Suprapubic skin (tissue), 4 donors: ENCODE measurements at regions not wholly inside any gene's neighbourhood (a gene's known extent, or its start where the extent isn't known, plus 50 kb on each side); places are given as distances from the start of the nearest gene placed in this dataset.

ENCODE experiments used
- DNase-seq, 2 donors: peaks; one replicate each; pipeline ENCODE4 v3.0.0-alpha.2; 2019; ENCODE audit warnings: low spot score in 2 of 2
- H3K27ac ChIP-seq: fragments of 200-600 bp; sonication (generic); one replicate; pipeline ENCODE4 v1.5.1; 2019
- H3K27me3 ChIP-seq: fragments of 200-600 bp; sonication (generic); one replicate; pipeline ENCODE4 v1.5.1; 2019
- H3K36me3 ChIP-seq: fragments of 200-600 bp; sonication (generic); one replicate; pipeline ENCODE4 v1.5.1; 2019
- H3K4me1 ChIP-seq: fragments of 200-600 bp; sonication (generic); one replicate; pipeline ENCODE4 v1.5.1; 2019
- H3K4me3 ChIP-seq: fragments of 200-600 bp; sonication (generic); one replicate; pipeline ENCODE4 v1.5.1; 2019; ENCODE audit warnings: mild to moderate bottlenecking
- H3K9me3 ChIP-seq: fragments of 200-600 bp; sonication (generic); one replicate; pipeline ENCODE4 v1.5.1; 2019
- EP300 ChIP-seq: sonication (generic); formaldehyde crosslinking; IDR thresholded peaks from one replicate; pipeline ENCODE4 v1.6.1; 2017; ENCODE audit warnings: antibody characterized with exemption
- POLR2A ChIP-seq, 2 donors: fragments of 450-650 bp; IDR thresholded peaks; one replicate each; pipeline ENCODE4 v1.6.1; 2017; ENCODE audit warnings: antibody characterized with exemption in 2 of 2, mild to moderate bottlenecking in 2 of 2, moderate library complexity in 2 of 2
- POLR2AphosphoS5 ChIP-seq, 3 donors: sonication (generic); formaldehyde crosslinking; IDR thresholded peaks; one replicate each; pipeline ENCODE4 v1.6.1; 2017; ENCODE audit warnings: antibody characterized with exemption in 3 of 3
- WGBS: methylation state at CpG from one replicate; pipeline ENCODE4 v1.1.5; 2018; 5-methylcytosine and 5-hydroxymethylcytosine counted together
- TF ChIP-seq, protein P1 (sequence below), 2 donors: fragments of 200-600 bp in 1 of 2; fragments of 450-650 bp in 1 of 2; sonication (generic) in 1 of 2; IDR thresholded peaks; one replicate each; pipeline ENCODE4 v1.5.1; 2016 to 2019; ENCODE audit warnings: antibody characterized with exemption in 2 of 2, mild to moderate bottlenecking in 1 of 2, moderate library complexity in 1 of 2

DNA sequence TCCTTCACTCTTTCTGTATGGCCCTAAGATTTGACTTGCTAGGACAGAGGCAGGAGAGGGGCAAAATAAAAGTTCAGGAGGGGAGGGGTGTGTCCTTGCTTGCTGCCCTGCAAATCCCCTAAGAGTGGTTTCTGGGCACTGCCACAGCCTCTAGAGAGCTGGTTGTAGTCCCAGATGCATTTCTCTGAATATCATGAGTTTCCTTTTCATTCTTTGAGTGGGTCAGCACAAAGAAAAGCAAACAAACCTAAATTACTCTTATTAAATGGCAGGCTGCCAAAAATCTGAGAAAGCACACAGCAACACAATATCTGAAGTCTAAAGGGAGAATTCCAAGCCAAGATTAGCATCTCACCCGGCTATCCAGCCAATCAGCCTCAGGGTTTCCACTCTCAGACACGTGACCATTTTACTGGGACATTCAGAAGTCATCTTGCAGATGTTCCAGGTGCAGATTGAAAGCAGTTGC is 919.3 kb downstream of the TUSC7 start:
- Histone ChIP-seq H3K4me1 (peaks cover 10% of the 10 kb centered on the region), H3K27me3 (no peaks in the 10 kb centered on the region), H3K36me3 (no peaks in the 10 kb centered on the region), H3K4me3 (no peak overlapping the region), H3K27ac (no peak overlapping the region), H3K9me3 (no peaks in the 10 kb centered on the region)
- TF ChIP-seq POLR2AphosphoS5 (IDR thresholded peaks at IDR 0.05), result no peak
- TF ChIP-seq, protein P1, sequence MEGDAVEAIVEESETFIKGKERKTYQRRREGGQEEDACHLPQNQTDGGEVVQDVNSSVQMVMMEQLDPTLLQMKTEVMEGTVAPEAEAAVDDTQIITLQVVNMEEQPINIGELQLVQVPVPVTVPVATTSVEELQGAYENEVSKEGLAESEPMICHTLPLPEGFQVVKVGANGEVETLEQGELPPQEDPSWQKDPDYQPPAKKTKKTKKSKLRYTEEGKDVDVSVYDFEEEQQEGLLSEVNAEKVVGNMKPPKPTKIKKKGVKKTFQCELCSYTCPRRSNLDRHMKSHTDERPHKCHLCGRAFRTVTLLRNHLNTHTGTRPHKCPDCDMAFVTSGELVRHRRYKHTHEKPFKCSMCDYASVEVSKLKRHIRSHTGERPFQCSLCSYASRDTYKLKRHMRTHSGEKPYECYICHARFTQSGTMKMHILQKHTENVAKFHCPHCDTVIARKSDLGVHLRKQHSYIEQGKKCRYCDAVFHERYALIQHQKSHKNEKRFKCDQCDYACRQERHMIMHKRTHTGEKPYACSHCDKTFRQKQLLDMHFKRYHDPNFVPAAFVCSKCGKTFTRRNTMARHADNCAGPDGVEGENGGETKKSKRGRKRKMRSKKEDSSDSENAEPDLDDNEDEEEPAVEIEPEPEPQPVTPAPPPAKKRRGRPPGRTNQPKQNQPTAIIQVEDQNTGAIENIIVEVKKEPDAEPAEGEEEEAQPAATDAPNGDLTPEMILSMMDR (IDR thresholded peaks at IDR 0.05), result no peak
- TF ChIP-seq POLR2A (IDR thresholded peaks at IDR 0.05), result no peak
- TF ChIP-seq EP300, result no peak
- WGBS, result 10% methylated on average over 2 of the region's 2 CpGs
- DNase-seq, result no peak

DNA sequence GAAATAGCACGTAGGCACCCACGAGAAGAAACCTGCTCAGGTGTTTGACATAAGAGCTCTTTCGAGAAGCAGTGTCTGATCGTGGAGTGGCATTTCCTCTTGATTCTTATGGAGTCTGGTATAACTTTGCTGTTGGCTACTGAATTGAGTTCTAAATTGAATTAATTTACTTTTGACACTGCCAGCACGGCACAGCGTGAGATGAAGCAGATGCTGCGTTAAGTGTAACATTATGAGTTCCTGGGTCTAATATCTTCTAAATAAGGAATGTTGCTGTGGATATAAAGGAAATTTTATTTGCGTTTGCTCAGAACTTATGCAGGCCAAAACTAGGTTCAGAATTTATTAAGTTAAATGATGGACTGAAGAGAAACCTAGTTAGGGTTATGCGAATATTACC is 919.9 kb downstream of the TUSC7 start:
- H3K9me3 ChIP-seq, result no peaks in the 10 kb centered on the region
- H3K36me3 ChIP-seq, result no peaks in the 10 kb centered on the region
- DNase-seq, result no peak
- no peak overlapping the region for H3K27ac ChIP-seq
- H3K4me1 ChIP-seq, result peaks cover 10% of the 10 kb centered on the region
- WGBS, result 60% methylated on average over 9 of the region's 9 CpGs
- no peaks in the 10 kb centered on the region for H3K27me3 ChIP-seq
- no peak overlapping the region for H3K4me3 ChIP-seq
- no peak for TF ChIP-seq EP300
- no peak for TF ChIP-seq POLR2AphosphoS5 (IDR thresholded peaks at IDR 0.05)
- TF ChIP-seq, protein P1 (IDR thresholded peaks at IDR 0.05), result no peak
- TF ChIP-seq POLR2A (IDR thresholded peaks at IDR 0.05), result no peak

DNA sequence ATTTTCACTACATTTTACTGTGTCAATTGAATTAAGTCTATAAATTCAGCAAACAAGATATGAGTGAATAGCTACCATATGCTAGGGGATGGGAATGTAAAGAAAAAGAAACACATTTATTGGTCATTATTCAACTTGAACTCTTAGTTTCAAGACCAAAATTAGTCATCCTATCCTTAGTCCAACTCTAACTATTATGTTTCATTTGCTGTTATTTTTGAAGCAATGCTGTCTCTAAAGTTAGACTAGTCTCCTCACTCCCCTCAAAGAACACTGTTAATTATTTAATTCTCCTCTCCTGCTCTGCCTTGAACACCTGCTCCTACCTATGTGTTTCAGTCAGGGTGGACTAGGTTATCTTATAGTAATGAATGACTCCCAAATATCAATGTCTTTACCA is 920.9 kb downstream of the TUSC7 start:
- Histone ChIP-seq H3K4me3 (no peak overlapping the region), H3K27ac (no peak overlapping the region), H3K36me3 (no peaks in the 10 kb centered on the region), H3K4me1 (peaks cover 10% of the 10 kb centered on the region), H3K9me3 (no peaks in the 10 kb centered on the region), H3K27me3 (no peaks in the 10 kb centered on the region)
- DNase-seq, result no peak
- no peak for TF ChIP-seq POLR2A (IDR thresholded peaks at IDR 0.05)
- no peak for TF ChIP-seq POLR2AphosphoS5 (IDR thresholded peaks at IDR 0.05)
- TF ChIP-seq EP300, result no peak
- TF ChIP-seq, protein P1 (IDR thresholded peaks at IDR 0.05), result no peak

DNA sequence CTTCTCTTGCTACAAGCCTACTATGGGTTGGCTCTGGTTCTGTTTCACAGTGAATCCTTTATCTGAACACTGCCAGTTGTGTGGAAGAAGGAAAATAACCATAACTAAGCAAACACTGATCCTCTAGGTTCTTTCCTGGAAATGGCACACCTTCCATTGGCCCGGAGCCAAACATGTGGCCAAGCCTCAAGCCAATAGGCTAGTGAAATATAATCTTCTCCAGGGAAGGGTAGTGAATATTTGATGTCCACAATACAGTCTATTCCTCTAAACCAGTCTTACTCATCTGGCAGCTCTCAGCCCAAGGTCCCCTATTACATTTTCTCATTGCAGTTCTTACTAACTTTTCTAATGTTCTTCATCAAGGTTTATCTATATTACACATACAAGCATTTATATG is 921.3 kb downstream of the TUSC7 start:
- H3K27me3 ChIP-seq, result no peaks in the 10 kb centered on the region
- no peak overlapping the region for H3K4me3 ChIP-seq
- 48% methylated on average over 1 of the region's 1 CpG for WGBS
- H3K9me3 ChIP-seq, result no peaks in the 10 kb centered on the region
- TF ChIP-seq POLR2AphosphoS5 (IDR thresholded peaks at IDR 0.05) (no peak), POLR2A (IDR thresholded peaks at IDR 0.05) (no peak), EP300 (no peak)
- TF ChIP-seq, protein P1 (IDR thresholded peaks at IDR 0.05), result no peak
- no peak overlapping the region for H3K27ac ChIP-seq
- H3K36me3 ChIP-seq, result no peaks in the 10 kb centered on the region
- DNase-seq, result no peak
- H3K4me1 ChIP-seq, result peaks cover 10% of the 10 kb centered on the region

DNA sequence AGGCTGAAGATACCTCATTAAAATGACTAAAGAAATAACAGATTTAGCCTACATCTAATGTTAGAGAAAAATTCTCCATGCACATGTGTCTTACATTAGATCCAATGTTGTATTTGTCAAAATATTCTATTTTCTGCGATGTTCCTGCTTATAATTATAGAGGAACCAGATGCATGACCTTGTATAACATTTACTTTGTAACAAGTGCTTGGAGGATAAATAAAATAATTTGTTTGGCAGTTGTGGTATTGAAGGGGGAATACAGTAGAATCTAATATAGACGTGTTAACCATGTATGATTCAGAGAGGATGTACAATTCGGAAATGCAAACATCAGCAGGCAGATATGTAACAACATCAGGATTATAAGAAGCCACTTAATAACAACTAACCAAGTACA is 922.2 kb downstream of the TUSC7 start:
- Histone ChIP-seq H3K4me3 (no peak overlapping the region), H3K9me3 (no peaks in the 10 kb centered on the region), H3K27me3 (no peaks in the 10 kb centered on the region), H3K36me3 (no peaks in the 10 kb centered on the region), H3K27ac (no peak overlapping the region), H3K4me1 (peaks cover 10% of the 10 kb centered on the region)
- no peak for DNase-seq
- 60% methylated on average over 3 of the region's 3 CpGs for WGBS
- TF ChIP-seq POLR2A (IDR thresholded peaks at IDR 0.05) (no peak), EP300 (no peak), POLR2AphosphoS5 (IDR thresholded peaks at IDR 0.05) (no peak)
- TF ChIP-seq, protein P1 (IDR thresholded peaks at IDR 0.05), result no peak
